Tibial nerve (tissue), 4 donors: ENCODE measurements at regions not wholly inside any gene's neighbourhood (a gene's known extent, or its start where the extent isn't known, plus 50 kb on each side); places are given as distances from the start of the nearest gene placed in this dataset.

Source experiments
- CTCF ChIP-seq, 5 experiments: fragments of 200-600 bp in 3 of 5; fragments of 450-650 bp in 2 of 5; sonication (generic) in 3 of 5; IDR thresholded peaks; one replicate each; pipeline ENCODE4 v1.5.1; 2016 to 2019; ENCODE audit warnings: antibody characterized with exemption in 5 of 5, mild to moderate bottlenecking in 3 of 5, moderate library complexity in 2 of 5
- EP300 ChIP-seq, 2 donors: sonication (generic); formaldehyde crosslinking; IDR thresholded peaks; one replicate each; pipeline ENCODE4 v1.6.1; 2017; ENCODE audit warnings: antibody characterized with exemption in 2 of 2, mild to moderate bottlenecking in 1 of 2
- POLR2A ChIP-seq, 2 donors: fragments of 450-650 bp; IDR thresholded peaks; one replicate each; pipeline ENCODE4 v1.6.1; 2017; ENCODE audit warnings: antibody characterized with exemption in 2 of 2, mild to moderate bottlenecking in 2 of 2, moderate library complexity in 2 of 2

- TF ChIP-seq CTCF (IDR thresholded peaks at IDR 0.05) (no peak), EP300 (IDR thresholded peaks at IDR 0.05) (no peak), POLR2A (IDR thresholded peaks at IDR 0.05) (no peak)
These were observed 141.0 kb downstream of the OR2B2 start for GRCh38 chr6:27771235-27771634.
